HFFc6 (cell line): ENCODE measurements at regions not wholly inside any gene's neighbourhood (a gene's known extent, or its start where the extent isn't known, plus 50 kb on each side); places are given as distances from the start of the nearest gene placed in this dataset.

ENCODE experiments used
- DNase-seq: peaks from one replicate; pipeline ENCODE4 v3.0.0-alpha.2; 2018
- H3K27ac Mint-ChIP-seq: 2 replicates; pipeline ENCODE4 v1.8.0; 2020; ENCODE audit warnings: mild to moderate bottlenecking, mixed read lengths
- H3K27me3 Mint-ChIP-seq: 2 replicates; pipeline ENCODE4 v1.8.0; 2021; ENCODE audit warnings: mild to moderate bottlenecking, moderate library complexity, mixed read lengths; ENCODE audit not compliant: insufficient read depth
- H3K36me3 Mint-ChIP-seq: 2 replicates; pipeline ENCODE4 v1.8.0; 2021; ENCODE audit warnings: low read depth, mixed read lengths
- H3K4me1 Mint-ChIP-seq: 2 replicates; pipeline ENCODE4 v1.8.0; 2020; ENCODE audit warnings: low read depth, mixed read lengths
- H3K4me3 Mint-ChIP-seq: 2 replicates; pipeline ENCODE4 v1.8.0; 2020; ENCODE audit warnings: mild to moderate bottlenecking, moderate library complexity, mixed read lengths
- H3K9me3 Mint-ChIP-seq: 2 replicates; pipeline ENCODE4 v1.8.0; 2020; ENCODE audit warnings: mild to moderate bottlenecking, mixed read lengths
- TF ChIP-seq, protein P1 (sequence below): fragments of 200-600 bp; sonication (generic); IDR thresholded peaks from 2 replicates; pipeline ENCODE4 v1.5.0; 2021; ENCODE audit warnings: antibody characterized with exemption, mild to moderate bottlenecking

GRCh38 chr9:120161776-120162175, 418.2 kb downstream of the CDK5RAP2 start:
- Mint-ChIP-seq H3K9me3 (peaks cover 39% of the 10 kb centered on the region), H3K27me3 (no peaks in the 10 kb centered on the region; the same call in 1 of the 2 replicates), H3K4me1 (no peaks in the 10 kb centered on the region), H3K4me3 (no peak overlapping the region), H3K27ac (no peak overlapping the region), H3K36me3 (peaks cover 5% of the 10 kb centered on the region; the same call in 1 of the 2 replicates)
- no peak for DNase-seq
- TF ChIP-seq, protein P1, sequence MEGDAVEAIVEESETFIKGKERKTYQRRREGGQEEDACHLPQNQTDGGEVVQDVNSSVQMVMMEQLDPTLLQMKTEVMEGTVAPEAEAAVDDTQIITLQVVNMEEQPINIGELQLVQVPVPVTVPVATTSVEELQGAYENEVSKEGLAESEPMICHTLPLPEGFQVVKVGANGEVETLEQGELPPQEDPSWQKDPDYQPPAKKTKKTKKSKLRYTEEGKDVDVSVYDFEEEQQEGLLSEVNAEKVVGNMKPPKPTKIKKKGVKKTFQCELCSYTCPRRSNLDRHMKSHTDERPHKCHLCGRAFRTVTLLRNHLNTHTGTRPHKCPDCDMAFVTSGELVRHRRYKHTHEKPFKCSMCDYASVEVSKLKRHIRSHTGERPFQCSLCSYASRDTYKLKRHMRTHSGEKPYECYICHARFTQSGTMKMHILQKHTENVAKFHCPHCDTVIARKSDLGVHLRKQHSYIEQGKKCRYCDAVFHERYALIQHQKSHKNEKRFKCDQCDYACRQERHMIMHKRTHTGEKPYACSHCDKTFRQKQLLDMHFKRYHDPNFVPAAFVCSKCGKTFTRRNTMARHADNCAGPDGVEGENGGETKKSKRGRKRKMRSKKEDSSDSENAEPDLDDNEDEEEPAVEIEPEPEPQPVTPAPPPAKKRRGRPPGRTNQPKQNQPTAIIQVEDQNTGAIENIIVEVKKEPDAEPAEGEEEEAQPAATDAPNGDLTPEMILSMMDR, result no peak

DNA sequence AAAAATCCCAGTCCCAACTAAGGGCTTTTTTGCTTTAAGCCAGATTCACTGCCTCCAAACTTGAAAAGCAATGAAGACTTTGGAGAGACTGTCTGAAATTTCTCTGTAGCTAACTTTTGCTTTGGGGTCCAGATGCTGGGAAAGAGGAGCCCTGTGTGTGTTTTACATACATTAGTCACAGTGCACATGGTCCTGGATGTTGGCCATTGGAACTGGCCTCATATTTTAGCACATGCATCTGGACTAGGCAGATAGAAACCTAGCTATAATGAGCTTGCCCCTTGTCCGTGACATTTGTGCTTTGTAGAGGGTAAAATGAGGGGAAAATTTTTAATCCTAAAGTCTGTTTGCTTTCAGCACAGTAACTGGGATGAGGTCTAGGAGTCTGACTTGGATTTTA, 421.7 kb downstream of the CDK5RAP2 start:
- no peak for DNase-seq
- peaks cover 40% of the 10 kb centered on the region for H3K9me3 Mint-ChIP-seq
- H3K27me3 Mint-ChIP-seq, result peaks cover 2% of the 10 kb centered on the region
- no peak overlapping the region for H3K27ac Mint-ChIP-seq
- H3K4me3 Mint-ChIP-seq, result no peak overlapping the region
- TF ChIP-seq, protein P1, result no peak
- H3K4me1 Mint-ChIP-seq, result no peaks in the 10 kb centered on the region
- H3K36me3 Mint-ChIP-seq, result peaks cover 5% of the 10 kb centered on the region; the same call in 1 of the 2 replicates

DNA sequence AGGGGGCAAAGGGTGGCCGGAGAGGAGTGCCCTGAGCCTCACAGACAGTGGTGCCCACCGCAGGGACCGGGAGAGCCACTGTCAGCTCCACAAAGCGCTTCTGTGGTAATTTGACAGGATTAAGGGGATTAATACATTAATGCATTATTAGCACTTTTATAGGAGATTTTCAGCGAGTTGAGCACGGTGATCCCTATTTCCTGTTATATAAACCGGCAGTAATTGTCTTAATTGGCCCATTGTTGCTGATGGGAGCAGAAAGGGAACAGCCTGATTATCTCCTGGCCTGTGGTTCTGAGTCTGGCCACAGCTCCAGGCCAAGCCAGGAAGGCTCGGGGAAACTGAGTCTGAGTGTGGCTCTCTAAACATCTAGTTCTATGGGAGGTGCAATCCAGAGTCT, 423.6 kb downstream of the CDK5RAP2 start:
- no peaks in the 10 kb centered on the region for H3K4me1 Mint-ChIP-seq
- H3K4me3 Mint-ChIP-seq, result no peak overlapping the region
- H3K27me3 Mint-ChIP-seq, result peaks cover 2% of the 10 kb centered on the region
- H3K27ac Mint-ChIP-seq, result no peak overlapping the region
- DNase-seq, result no peak
- peaks cover 5% of the 10 kb centered on the region; the same call in 1 of the 2 replicates for H3K36me3 Mint-ChIP-seq
- peaks cover 31% of the 10 kb centered on the region for H3K9me3 Mint-ChIP-seq
- TF ChIP-seq, protein P1, result no peak

DNA sequence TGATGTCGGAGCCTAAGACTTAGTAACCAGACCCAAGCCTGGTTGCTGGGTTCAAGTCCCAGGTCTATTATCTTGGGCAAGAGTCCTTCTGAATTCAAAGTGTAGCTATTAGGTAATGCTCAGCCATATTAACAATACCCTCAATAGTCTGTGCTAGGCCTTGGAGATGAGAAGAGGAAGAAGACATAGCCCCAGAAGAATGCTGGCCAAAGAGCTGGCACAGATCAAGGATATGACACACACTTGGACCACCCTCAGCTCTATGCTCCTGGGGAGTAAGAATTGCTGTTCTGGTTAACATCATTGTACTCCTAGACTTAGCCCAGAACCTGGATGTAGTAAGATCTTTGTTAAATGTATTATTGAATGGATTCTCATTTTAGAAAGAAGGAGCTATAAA, 426.7 kb downstream of the CDK5RAP2 start:
- H3K4me1 Mint-ChIP-seq, result no peaks in the 10 kb centered on the region
- TF ChIP-seq, protein P1, result no peak
- H3K4me3 Mint-ChIP-seq, result no peak overlapping the region
- H3K9me3 Mint-ChIP-seq, result peaks cover 38% of the 10 kb centered on the region
- peaks cover 5% of the 10 kb centered on the region; the same call in 1 of the 2 replicates for H3K36me3 Mint-ChIP-seq
- H3K27me3 Mint-ChIP-seq, result peaks cover 2% of the 10 kb centered on the region
- DNase-seq, result no peak
- H3K27ac Mint-ChIP-seq, result no peak overlapping the region

GRCh38 chr9:120152295-120152694, 427.7 kb downstream of the CDK5RAP2 start:
- H3K9me3 Mint-ChIP-seq, result peaks cover 41% of the 10 kb centered on the region

More at GRCh38 chr9:120152295-120152694, 427.7 kb downstream of the CDK5RAP2 start:
- no peak for DNase-seq
- TF ChIP-seq, protein P1, result no peak
- no peak overlapping the region for H3K4me3 Mint-ChIP-seq
- peaks cover 2% of the 10 kb centered on the region; the same call in 1 of the 2 replicates for H3K36me3 Mint-ChIP-seq
- peaks cover 2% of the 10 kb centered on the region for H3K27me3 Mint-ChIP-seq
- H3K4me1 Mint-ChIP-seq, result no peaks in the 10 kb centered on the region
- no peak overlapping the region for H3K27ac Mint-ChIP-seq
